CD4-positive, alpha-beta T cell treated with Interleukin-15 for 1 hour (primary cell): ENCODE measurements at regions not wholly inside any gene's neighbourhood (a gene's known extent, or its start where the extent isn't known, plus 50 kb on each side); places are given as distances from the start of the nearest gene placed in this dataset.
"Not testable (repeated sequence)": the region's sequence is repeated elsewhere in the genome, so short reads cannot be mapped to it uniquely, and the experiment has no call there.

Experiments
- DNase-seq: peaks from one replicate; pipeline ENCODE4 v3.0.0-alpha.2; 2020

DNA sequence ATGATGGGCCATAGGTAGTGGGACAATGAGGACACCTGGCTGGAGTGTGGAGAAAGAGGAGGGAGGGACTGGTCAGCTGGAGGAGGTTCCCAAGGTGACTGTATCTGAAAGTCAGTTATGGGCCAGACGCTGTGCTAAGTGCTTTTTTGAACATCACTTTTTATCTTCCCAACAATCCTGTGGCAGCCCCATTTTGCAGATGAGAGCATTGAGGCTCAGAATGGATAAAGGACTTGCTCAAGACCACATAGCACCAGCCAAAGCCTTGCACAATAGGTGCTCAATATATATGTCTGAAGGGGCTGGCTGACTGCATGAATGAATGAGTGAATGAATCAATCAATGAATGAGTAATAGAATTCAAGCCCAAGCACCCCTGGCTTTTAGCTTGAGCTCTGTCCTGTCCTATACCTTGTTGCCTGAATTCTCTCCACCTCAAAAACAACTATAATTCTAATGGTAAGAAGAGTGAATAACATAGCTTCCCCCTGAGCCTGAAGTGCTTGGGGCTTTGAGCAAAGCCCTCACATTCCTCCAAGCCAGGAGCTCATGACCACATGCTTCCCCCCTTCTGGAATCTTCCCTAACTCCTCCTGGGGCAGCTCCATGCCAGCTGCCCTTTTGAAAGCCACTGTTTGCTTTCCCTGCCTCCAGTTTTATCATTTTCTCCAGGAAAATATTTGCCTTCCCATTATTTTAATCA is 150.9 kb downstream of the RPLP1 start:
- DNase-seq: no peak

DNA sequence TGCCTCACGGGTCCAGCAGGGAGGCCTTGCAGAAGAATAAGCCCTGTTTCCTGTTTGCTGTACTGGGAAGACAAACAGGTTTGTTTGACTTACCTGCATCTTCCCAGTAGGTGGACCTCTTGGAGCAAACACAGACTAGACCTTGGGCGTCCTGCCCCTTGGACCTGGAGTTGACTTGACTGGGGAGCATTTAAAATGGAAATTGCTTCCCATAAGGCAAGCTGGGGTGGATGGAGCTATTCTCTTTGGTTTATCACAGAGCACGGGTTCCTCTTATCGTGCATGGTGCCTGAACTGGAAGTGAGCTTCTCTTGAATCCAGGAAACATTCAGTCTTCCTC is 151.4 kb downstream of the RPLP1 start:
- no peak for DNase-seq

DNA sequence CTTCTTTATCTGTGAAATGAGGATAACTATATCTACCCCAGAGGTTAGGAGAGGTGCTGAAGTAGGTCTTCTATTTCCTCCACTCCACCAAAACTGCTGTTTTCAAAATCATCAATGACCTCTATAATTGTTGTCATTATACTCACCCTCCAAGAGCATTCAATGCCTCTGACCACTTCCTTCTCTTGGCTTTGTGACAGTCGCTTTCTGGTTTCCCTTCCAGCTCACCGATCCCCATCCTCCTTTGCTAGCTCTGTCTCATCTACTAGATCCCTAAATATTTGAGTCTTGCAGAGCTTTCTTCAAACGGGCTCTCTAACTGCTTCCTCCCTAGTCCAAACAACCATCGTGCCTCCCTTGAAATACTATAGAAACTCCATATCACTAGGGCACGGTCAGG is 153.5 kb downstream of the RPLP1 start:
- no peak for DNase-seq

DNA sequence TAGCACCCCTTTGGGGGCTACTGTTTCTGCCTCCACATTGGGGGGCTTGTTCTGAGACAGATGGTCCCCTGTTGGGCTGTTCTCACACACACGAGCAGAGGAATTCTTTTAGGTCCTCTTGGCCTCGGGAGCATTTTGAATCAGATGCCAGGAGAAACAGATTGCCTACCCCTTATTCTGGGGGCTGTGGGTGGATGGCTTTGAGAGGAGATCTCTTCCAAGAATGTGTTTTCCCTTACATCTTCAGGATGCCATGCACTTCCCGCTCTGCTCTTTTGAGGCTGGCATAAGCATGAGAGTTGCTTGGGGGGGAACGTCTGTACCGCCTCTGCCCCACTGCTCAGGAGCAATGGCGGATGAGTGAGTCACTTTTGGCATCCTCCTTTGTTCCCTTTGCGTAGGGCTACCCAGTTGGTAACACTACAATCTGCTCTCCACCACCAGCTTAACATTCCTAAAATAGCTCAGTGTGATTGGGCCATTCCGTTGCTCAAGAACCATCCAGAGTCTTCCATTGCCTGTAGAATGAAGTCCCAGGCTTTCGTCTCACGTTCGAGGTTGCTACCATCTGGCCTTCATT is 154.4 kb downstream of the RPLP1 start:
- DNase-seq: no peak

DNA sequence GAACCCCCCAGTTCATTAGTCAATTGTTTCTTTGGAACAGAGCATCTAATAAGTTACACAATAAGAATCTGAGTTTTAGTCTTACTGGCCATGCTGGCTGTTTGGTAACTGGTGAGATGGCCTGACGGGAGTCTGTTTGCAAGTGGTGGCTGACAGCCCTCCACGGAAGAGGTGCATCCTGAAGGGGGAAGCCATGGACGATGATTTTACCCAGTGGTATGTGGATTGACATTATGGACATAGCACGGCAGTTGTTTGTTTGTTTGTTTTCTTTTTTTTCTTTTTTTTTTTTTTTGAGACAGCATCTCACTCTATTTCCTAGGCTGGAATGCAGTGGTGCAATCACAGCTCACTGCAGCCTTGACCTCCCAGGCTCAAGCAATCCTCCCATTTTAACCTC is 156.0 kb downstream of the RPLP1 start:
- no peak for DNase-seq

DNA sequence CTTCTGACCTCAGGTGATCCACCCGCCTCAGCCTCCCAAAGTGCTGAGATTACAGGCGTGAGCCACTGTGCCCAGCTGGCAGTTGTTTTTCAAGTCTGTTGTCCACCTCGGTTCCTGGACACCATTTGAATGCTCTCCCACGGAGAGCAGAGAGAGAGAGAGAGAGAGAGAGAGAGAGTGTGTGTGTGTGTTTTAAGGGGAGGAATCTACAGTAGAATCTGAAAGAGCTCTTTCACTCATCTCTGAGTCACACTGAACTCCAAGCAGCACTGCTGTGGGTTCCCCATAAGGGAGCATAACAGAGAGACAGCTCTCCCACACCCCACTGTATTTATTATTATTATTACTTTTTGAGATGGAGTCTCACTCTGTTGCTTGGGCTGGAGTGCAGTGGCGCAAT is 156.6 kb downstream of the RPLP1 start:
- no peak for DNase-seq

DNA sequence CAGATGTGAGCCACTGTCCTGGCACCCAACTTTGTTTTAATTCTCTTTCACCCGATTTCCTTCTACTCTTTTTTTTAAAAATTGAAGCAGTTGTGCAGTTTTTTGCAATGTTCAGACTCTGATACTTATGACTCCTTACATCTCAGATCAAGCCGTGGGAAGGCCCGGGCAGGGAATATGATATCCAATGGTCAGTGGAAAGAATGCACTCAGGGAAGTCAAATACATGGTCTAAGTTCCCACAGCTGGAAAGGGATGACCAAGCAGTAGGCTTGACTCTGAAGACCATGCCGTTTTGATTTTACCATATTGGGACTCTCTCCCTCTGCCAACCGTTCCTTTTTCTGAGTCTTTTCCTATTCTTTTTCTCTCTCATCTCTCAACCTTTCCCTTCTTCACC is 157.2 kb downstream of the RPLP1 start:
- DNase-seq: no peak

DNA sequence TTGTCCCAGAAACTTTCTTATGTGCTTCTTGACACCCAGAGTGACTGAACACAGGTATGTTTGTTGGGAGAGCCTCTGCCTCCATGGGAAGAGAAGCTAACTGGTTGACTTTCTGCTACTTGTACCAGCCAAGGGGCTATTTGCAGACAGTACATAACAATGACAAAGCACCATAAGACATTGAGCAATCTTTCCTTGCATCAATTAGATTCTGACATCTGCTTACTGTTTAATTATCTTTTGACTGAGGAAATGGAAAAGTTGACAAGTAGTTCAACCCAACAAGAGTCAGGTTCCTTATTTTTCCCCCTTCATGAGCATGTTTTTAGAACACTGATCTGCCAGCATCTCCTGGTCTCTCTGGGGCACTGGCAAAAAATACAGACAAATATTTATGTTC is 157.7 kb downstream of the RPLP1 start:
- no peak for DNase-seq

DNA sequence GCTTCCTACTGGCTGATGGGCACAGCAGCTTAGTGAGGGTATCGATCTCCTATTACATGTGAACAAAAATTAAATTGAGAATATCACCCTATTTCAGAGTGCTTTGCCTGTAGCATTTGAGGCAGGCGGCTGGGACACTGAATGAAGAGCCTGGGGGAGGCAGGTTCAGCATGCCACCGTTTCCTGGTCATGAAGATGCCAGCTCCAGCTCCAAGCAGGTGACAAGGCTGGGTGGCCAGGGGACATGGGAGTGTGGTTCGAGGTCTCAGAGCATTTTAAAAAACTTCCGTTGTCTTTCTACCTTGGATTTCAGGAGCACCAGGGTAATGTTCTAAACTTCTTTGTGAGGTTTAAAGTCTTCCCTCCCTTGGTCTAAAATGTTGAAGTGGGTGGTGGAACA is 158.2 kb downstream of the RPLP1 start:
- no peak for DNase-seq

DNA sequence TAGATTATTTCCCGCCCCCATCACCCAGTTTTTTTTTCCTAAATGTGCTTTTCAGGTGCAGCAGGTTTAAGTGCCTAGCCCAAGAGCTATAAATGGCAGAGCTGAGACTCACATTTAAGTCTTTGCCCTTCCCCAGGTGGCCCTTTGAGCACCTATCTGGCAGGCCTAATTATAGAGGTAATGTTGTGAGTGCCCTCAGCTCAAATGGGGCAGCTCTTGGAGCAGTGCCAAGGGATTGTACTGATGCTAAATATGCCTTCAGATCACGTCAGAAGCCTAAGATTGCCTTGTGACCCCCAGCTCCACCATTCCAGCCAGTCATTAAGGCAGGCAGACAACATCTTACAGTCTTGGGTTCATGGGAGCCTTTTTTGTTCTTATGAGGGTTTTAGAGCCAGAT is 159.5 kb downstream of the RPLP1 start:
- DNase-seq: no peak

DNA sequence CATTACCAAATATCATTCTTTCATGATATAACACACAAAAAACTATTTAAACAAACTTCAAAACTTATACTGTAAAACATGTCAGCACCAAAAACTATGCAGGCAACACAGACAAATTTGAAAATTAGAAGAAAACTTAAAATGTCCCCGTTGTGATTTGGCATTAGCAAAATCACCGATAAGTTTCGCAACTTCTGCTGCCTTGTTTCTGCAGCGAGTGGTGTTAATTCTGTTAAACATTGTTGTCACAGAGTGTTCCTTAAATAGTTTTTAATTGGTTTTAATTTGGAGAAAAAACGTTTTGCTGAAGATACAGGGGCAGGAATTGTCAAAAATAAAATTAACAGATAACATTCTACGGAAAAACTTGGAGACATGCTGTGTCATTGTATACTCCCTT is 160.6 kb downstream of the RPLP1 start:
- DNase-seq: no peak

DNA sequence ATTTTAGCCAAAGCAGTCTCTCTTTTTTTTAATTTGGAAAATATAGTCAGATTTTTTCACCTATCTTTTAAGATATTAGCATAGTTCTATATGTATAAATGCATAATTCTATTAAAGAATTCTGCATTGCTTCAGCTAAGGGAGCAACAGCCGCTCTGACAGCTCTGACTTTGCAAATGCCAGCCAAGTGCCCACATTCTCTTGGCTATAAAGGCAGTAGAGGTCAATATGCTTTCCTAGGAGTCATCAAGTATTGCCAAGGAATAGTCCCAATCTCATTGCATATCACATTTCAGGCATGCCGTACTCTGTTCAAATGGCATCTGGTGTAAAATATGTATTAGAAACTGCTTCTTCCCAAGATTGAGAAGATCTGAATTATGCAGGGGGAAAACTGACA is 161.4 kb downstream of the RPLP1 start:
- DNase-seq: no peak

DNA sequence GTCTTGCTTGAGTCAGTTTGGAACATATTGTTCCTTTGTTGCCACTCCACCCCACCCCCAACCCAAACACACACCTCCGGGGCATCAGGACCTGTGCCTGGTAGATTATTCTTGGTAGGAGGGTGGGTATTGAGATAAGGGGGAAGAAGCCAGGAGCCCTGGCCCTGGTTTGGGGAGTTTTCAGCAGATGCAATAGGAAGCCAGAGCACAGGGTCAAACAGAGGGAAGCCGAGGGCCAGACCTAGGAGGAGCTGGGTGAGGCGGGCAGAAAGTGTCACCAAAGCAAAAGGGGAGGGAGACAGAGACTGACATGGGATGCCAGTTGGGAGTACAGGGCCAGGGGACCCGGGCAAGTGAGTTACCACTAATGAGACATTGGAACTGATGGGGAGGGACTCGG is 163.1 kb downstream of the RPLP1 start:
- no peak for DNase-seq

DNA sequence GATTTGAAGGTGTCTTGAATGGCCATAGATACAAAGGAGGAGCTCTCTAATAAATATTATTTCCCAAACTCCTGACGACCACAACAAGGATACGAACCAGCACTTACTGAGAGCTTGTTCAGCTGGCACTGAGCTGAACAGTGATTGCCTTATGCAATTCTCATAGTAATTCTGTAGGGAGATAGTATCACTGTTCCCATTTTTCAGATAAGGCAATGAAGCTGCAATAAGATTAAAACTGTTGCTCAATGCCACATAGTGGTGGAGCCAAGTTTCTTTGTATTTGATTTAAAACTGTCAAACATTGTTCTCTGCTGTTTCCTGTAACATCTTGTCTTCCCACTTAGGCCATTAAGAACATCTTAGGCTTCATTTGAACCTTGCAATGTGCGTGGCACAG is 163.9 kb downstream of the RPLP1 start:
- DNase-seq: no peak

DNA sequence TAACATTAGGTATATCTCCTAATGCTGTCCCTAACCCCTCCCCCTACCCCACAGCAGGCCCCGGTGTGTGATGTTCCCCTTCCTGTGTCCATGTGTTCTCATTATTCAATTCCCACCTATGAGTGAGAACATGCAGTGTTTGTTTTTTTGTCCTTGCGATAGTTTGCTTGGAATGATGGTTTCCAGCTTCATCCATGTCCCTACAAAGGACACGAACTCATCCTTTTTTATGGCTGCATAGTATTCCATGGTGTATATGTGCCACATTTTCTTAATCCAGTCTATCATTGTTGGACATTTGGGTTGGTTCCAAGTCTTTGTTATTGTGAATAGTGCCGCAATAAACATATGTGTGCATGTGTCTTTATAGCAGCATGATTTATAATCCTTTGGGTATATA is 164.5 kb downstream of the RPLP1 start:
- not testable (repeated sequence) for DNase-seq

DNA sequence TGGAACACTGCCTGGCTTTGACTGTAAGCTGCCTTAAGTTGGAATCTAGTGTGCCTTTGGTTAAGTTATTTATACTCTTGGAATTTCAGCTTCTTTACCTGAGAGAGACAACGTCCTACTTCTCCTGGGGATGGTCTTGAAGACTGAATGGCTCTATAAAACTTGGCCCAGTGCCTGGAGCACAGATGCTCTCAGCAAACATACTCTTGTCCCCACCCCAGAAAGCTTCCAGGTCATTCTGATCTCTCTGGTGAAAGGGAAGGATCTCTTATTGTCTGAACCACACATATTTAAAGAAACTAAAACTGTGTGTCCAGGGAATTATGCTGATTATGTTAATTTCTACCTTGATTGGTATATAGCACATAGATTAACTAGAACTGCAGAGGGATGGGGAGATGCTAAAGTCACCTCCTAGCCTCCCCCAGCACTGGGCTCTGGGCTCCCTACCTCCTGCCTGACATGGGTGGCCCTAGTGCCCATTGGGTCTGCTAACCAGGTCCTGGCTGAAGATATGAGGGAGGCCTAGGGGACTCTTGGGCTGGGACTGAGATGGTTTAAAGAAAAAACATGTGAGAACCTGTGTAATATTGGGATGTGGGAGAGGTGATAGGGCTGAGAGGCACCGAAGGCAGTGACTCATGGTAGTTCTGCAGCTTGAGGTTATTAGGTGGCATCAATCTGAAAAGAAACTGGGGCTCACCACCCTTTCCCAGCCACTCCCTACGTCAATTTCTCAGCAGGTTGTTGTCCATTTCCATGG is 171.0 kb downstream of the RPLP1 start:
- DNase-seq: no peak

DNA sequence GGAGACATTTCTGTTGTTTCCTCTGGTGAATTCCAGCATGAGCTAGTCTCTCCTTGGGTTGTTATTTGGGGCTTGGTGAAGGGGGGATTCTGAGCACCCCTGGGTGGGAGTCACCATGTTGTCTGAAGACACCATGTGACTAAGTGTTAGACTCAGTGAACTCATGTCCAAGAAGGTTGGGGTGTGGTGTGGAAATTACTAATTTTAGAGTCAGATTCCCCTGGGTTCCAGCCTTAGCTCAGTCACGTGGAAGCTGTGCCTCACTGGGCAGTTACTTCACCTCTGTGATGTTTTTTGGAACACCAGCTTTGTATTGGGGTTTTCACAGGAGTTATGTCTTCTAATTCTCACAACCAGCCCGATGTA is 171.5 kb downstream of the RPLP1 start:
- no peak for DNase-seq

DNA sequence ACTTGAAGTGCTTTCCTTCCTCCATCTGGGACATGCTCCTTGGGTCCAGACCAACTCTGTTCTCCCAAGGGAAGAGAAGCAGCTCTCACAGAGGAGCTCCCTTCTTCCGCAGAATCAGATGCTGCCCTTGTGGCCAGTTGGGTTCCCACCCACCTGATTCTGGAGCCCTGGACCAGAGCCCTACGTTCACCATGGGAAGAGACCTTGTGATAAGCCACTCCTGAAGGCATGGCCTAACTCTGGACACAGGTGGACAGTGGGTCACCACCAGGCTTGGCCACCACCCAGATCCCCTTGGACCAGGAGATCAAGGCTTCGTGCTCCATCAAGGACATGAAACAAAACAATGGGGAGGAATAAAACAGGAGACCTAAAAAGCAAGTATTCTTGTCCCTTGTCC is 172.2 kb downstream of the RPLP1 start:
- DNase-seq: no peak

DNA sequence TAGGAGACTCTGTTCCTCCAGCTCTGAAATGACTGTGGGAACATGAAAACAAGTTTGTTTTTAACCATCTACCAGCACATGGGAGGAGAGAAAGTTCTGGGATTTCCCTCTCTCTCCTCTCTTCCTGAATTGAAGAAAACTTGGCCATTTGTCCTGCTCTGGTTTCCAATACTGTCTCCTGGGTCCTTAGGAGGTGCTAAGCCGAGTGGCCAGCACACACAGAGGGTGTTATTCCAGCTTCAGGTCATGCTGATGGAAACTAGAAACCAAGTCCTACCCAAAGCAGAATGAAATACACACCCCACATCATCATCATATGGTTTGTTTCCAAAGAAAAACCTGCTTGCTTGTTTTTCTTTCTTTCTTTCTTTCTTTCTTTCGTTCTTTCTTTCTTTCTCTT is 172.7 kb downstream of the RPLP1 start:
- DNase-seq: no peak

DNA sequence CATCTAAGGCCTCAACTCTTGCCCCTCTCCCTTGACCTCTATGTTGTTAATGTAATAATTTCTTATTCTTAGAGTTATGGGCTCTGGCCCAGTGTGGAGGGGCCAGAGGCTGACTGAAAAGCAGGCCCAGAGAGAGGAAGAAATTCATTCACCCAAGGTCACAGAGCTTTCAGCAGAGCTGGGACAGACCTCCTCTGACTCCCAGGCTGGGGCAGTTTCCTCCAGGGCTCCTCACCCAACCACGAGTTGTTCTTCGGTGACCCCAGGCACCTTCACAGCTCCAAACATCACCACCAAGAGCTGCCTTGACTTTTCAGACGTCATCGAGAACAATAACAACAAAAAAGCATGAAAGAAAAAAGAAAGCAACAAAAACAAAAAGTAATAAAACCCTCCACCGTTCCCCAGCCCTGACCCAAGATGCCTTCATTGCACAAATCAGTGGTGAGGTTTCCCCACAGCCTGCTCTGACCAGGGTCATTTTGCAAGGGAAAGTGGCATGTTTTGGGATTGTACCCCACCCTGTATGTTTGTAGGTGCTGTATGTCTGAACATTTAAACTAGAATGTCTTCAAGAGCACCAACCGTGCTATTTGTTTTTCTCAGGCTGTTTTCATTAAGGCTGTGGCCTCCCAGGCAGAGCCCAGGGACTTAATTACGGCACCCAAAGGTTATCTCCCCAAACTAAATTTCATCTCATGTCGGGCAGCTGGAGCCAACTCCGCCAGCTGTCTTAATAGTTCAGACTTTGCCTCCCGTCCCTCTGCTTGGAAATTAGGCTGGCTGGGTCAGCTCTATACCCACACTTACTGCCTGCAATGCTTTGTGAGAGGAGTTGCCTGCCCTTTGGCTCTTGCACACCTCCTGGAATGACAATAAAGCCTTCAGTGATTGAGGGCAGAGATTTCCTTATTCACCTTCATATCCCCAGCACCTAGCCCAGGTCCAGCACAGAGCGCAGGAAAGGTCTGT is 173.8 kb downstream of the RPLP1 start:
- no peak for DNase-seq

DNA sequence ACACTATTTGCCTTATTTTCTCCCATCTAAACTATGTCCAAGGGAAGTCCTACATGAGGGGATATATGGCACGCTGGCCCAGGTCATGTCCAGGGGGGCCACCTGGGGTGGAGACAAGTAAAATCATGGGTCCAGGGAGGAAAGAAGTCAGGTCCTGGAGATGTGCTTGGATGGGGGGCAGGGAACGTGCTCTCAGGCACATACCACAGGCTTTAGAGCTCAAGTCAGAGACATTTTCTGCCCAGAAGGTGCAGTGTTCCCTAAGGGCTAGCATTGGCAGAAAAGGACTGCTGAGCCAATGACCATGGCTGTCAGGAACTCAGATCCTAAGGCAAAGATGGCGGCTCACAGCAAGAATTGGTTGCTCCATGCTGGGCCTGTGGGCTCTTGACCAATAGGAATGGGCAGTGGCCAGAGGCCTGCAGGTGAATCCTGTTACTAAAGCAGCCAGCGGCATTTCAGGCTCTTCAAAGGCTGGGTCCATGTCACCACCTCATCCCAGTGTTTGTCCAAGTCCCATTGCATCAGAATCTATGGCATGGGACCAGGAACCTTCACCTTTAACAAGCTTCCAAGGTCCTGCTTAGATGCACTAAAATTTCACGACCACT is 175.0 kb downstream of the RPLP1 start:
- no peak for DNase-seq

DNA sequence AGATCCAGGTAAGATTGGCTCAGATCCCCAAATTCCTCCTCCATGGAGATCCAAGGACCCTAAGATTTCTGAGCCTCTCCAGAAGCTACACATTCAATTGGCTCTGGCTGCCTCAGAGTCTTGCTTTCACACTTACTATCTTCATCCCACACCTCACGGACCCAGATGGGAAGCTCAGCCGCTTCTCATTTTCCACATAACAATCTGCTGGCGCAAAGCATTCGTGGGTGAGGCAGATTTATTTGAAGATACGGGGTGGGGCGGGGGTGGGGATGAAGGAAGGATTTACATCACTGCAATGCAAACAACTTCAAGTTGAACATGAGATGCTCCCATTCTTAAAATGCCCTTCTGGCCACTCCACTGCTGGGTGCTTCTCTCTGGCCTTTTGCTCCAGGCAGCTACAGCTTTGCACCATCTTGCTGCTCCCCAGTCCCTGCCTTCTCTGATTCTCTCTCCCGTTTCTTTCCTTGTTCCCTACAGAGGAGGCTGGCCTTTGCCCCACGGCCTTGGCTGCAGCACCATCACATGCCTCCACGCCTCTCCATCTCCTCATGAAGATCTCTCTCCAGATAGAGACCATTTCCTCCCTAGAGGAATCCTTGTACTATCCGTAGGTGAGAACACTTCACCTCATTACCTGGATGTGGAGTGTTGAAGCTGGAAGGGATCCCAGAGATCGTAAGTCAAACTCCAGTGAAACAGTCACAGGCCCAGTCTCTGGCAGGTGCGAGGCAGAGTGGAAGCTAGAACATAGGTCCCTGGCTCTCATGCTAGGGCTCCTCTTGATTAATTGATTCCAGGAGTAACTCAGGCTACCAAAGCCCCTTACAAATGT is 175.9 kb downstream of the RPLP1 start:
- no peak for DNase-seq
